CD14-positive monocyte (primary cell): ENCODE measurements at regions not wholly inside any gene's neighbourhood (a gene's known extent, or its start where the extent isn't known, plus 50 kb on each side); places are given as distances from the start of the nearest gene placed in this dataset.

Experiments
- DNase-seq, 3 donors: peaks; one replicate each; pipeline ENCODE4 v3.0.0-alpha.2; 2011 to 2022
- H2AFZ ChIP-seq: 2 replicates; pipeline ENCODE4 v1.6.0; 2012; ENCODE audit warnings: mild to moderate bottlenecking, low read depth, low read length, inconsistent platforms; ENCODE audit not compliant: insufficient read depth, poor library complexity, severe bottlenecking
- H3K27ac ChIP-seq, 2 donors: 1 replicate in 1 of 2; 2 replicates in 1 of 2; pipeline ENCODE4 v1.5.1; 2012 to 2013; ENCODE audit warnings: low read length in 2 of 2, control low read depth in 1 of 2, inconsistent platforms in 1 of 2, low read depth in 1 of 2, mild to moderate bottlenecking in 1 of 2
- H3K27me3 ChIP-seq, 2 donors: one replicate each; pipeline versions ENCODE4 v1.6.0 to v1.6.1; 2011 to 2013; ENCODE audit warnings: low read length in 2 of 2; ENCODE audit not compliant: control insufficient read depth in 2 of 2, insufficient read depth in 2 of 2
- H3K36me3 ChIP-seq, 2 donors: replicated peaks in 1 of 2; 1 replicate in 1 of 2; 2 replicates in 1 of 2; pipeline versions ENCODE4 v1.5.1 to v1.6.1; 2012 to 2013; ENCODE audit warnings: low read length in 2 of 2, control low read depth in 1 of 2, inconsistent platforms in 1 of 2, mild to moderate bottlenecking in 1 of 2; ENCODE audit not compliant: insufficient read depth in 2 of 2, control insufficient read depth in 1 of 2
- H3K4me1 ChIP-seq, 2 donors: 1 replicate in 1 of 2; 2 replicates in 1 of 2; pipeline versions ENCODE4 v1.5.1 to v1.6.1; 2012 to 2013; ENCODE audit warnings: low read length in 2 of 2, control low read depth in 1 of 2, inconsistent platforms in 1 of 2, mild to moderate bottlenecking in 1 of 2, moderate library complexity in 1 of 2; ENCODE audit not compliant: insufficient read depth in 2 of 2, control insufficient read depth in 1 of 2
- H3K4me2 ChIP-seq: replicated peaks from 2 replicates; pipeline ENCODE3; 2012; ENCODE audit warnings: low read length, moderate library complexity, mild to moderate bottlenecking; ENCODE audit not compliant: poor library complexity, severe bottlenecking; ENCODE audit errors: extremely low read depth
- H3K4me3 ChIP-seq, 3 experiments: fragments of 200-600 bp in 1 of 3; sonication (generic) in 1 of 3; replicated peaks in 1 of 3; 1 replicate in 2 of 3; 2 replicates in 1 of 3; pipeline ENCODE4 v1.5.1; 2011 to 2013; ENCODE audit warnings: low read length in 3 of 3, mild to moderate bottlenecking in 3 of 3, control low read depth in 2 of 3, low read depth in 2 of 3, inconsistent platforms in 1 of 3, moderate library complexity in 1 of 3
- H3K79me2 ChIP-seq: 2 replicates; pipeline ENCODE4 v1.6.0; 2012; ENCODE audit warnings: mild to moderate bottlenecking, control low read depth, inconsistent platforms, low read length, moderate library complexity; ENCODE audit not compliant: insufficient read depth
- H3K9ac ChIP-seq: 2 replicates; pipeline ENCODE4 v1.6.0; 2017; ENCODE audit warnings: low read length, mild to moderate bottlenecking; ENCODE audit not compliant: insufficient read depth, poor library complexity, severe bottlenecking
- H3K9me3 ChIP-seq, 2 donors: replicated peaks in 1 of 2; 1 replicate in 1 of 2; 2 replicates in 1 of 2; pipeline versions ENCODE4 v1.5.1 to v1.6.1; 2012 to 2013; ENCODE audit warnings: low read length in 2 of 2, control low read depth in 1 of 2; ENCODE audit not compliant: control insufficient read depth in 1 of 2, insufficient read depth in 1 of 2
- H4K20me1 ChIP-seq: 2 replicates; pipeline ENCODE4 v1.6.0; 2012; ENCODE audit warnings: mild to moderate bottlenecking, low read length, control low read depth, moderate library complexity; ENCODE audit not compliant: insufficient read depth
- H3K27ac Mint-ChIP-seq, 7 donors: one replicate each; pipeline ENCODE4 v1.8.0; 2020; ENCODE audit warnings: mild to moderate bottlenecking in 7 of 7, mixed read lengths in 7 of 7, moderate library complexity in 6 of 7, inconsistent platforms in 2 of 7
- H3K27me3 Mint-ChIP-seq, 3 donors: one replicate each; pipeline ENCODE4 v1.8.0; 2021 to 2022; ENCODE audit warnings: low read depth in 3 of 3, mild to moderate bottlenecking in 3 of 3, mixed read lengths in 3 of 3, moderate library complexity in 3 of 3, inconsistent platforms in 1 of 3
- H3K36me3 Mint-ChIP-seq, 2 donors: one replicate each; pipeline ENCODE4 v1.8.0; 2020; ENCODE audit warnings: mixed read lengths in 2 of 2, inconsistent platforms in 1 of 2, mild to moderate bottlenecking in 1 of 2
- H3K4me1 Mint-ChIP-seq: one replicate; pipeline ENCODE4 v1.8.0; 2020; ENCODE audit warnings: mild to moderate bottlenecking, mixed read lengths
- H3K4me3 Mint-ChIP-seq, 2 donors: one replicate each; pipeline ENCODE4 v1.8.0; 2020; ENCODE audit warnings: mild to moderate bottlenecking in 2 of 2, mixed read lengths in 2 of 2, moderate library complexity in 1 of 2
- H3K9me3 Mint-ChIP-seq, 7 donors: one replicate each; pipeline ENCODE4 v1.8.0; 2020 to 2022; ENCODE audit warnings: mixed read lengths in 7 of 7, mild to moderate bottlenecking in 6 of 7, moderate library complexity in 6 of 7, inconsistent platforms in 2 of 7
- CTCF ChIP-seq: fragments of 200-600 bp; IDR thresholded peaks from one replicate; pipeline ENCODE4 v1.8.0; 2022; ENCODE audit warnings: antibody characterized with exemption, mild to moderate bottlenecking
- WGBS: methylation state at CpG from one replicate; pipeline ENCODE4 v1.1.5; 2013; ENCODE audit warnings: missing lambda C conversion rate; ENCODE audit not compliant: insufficient coverage; 5-methylcytosine and 5-hydroxymethylcytosine counted together
- intact Hi-C, 2 donors: fragments of 100-400 bp; cut with micrococcal nuclease; formaldehyde crosslinking; loops; one replicate each; pipeline versions ENCODE4 v1.15.0 to v1.15.1; 2023

GRCh38 chr5:101163088-101163487 is 260.0 kb upstream of the ST8SIA4 start:
- Histone ChIP-seq H3K27me3 (no peaks in the 10 kb centered on the region), H3K9me3 (peaks cover 0 to 12% of the 10 kb centered on the region in 2 donors), H3K27ac (no peak overlapping the region), H3K36me3 (no peaks in the 10 kb centered on the region), H3K4me3 (no peak overlapping the region), H4K20me1 (no peaks in the 10 kb centered on the region), H3K4me2 (no peak overlapping the region), H3K79me2 (no peaks in the 10 kb centered on the region), H3K9ac (no peak overlapping the region), H3K4me1 (no peaks in the 10 kb centered on the region), H2AFZ (no peak overlapping the region)
- TF ChIP-seq CTCF, result no peak
- Mint-ChIP-seq H3K27ac (no peak overlapping the region), H3K27me3 (no peaks in the 10 kb centered on the region), H3K36me3 (no peaks in the 10 kb centered on the region), H3K4me3 (no peak overlapping the region), H3K4me1 (no peaks in the 10 kb centered on the region), H3K9me3 (peaks cover 2 to 21% (median 12%) of the 10 kb centered on the region in 7 donors)
- DNase-seq, result no peak
- intact Hi-C loops, result no loop called here
- WGBS, result 91% methylated on average over 4 of the region's 4 CpGs

- intact Hi-C loops, result no loop called here
Observed at GRCh38 chr5:101160002-101160401, 256.9 kb upstream of the ST8SIA4 start.

More at GRCh38 chr5:101160002-101160401, 256.9 kb upstream of the ST8SIA4 start:
- H3K9ac ChIP-seq, result no peak overlapping the region
- peaks cover 2 to 20% (median 15%) of the 10 kb centered on the region in 7 donors for H3K9me3 Mint-ChIP-seq
- no peaks in the 10 kb centered on the region for H3K4me1 ChIP-seq
- no peaks in the 10 kb centered on the region for H3K27me3 ChIP-seq
- peaks cover 0 to 12% of the 10 kb centered on the region in 2 donors for H3K9me3 ChIP-seq
- no peak overlapping the region for H2AFZ ChIP-seq
- no peak for DNase-seq
- no peak overlapping the region for H3K4me3 Mint-ChIP-seq
- H3K4me1 Mint-ChIP-seq, result no peaks in the 10 kb centered on the region
- no peaks in the 10 kb centered on the region for H3K27me3 Mint-ChIP-seq
- H4K20me1 ChIP-seq, result no peaks in the 10 kb centered on the region
- no peak overlapping the region for H3K4me3 ChIP-seq
- WGBS, result no CpG with 5 or more reads among the region's 1 CpG
- no peaks in the 10 kb centered on the region for H3K36me3 ChIP-seq
- no peak overlapping the region for H3K4me2 ChIP-seq
- H3K36me3 Mint-ChIP-seq, result no peaks in the 10 kb centered on the region
- no peaks in the 10 kb centered on the region for H3K79me2 ChIP-seq
- no peak for TF ChIP-seq CTCF
- H3K27ac ChIP-seq, result no peak overlapping the region
- no peak overlapping the region for H3K27ac Mint-ChIP-seq
